Right lobe of liver (tissue), 4 donors: ENCODE measurements at regions not wholly inside any gene's neighbourhood (a gene's known extent, or its start where the extent isn't known, plus 50 kb on each side); places are given as distances from the start of the nearest gene placed in this dataset.

Experiments
- CTCF ChIP-seq, 4 donors: fragments of 200-600 bp in 3 of 4; fragments of 450-650 bp in 1 of 4; IDR thresholded peaks; one replicate each; pipeline versions ENCODE4 v1.5.1 to v1.8.0; 2016 to 2022; ENCODE audit warnings: antibody characterized with exemption in 4 of 4, mild to moderate bottlenecking in 2 of 4
- POLR2A ChIP-seq: fragments of 450-650 bp; IDR thresholded peaks from one replicate; pipeline ENCODE4 v1.6.1; 2017; ENCODE audit warnings: antibody characterized with exemption, mild to moderate bottlenecking
- donor health status: DM: no; HTN: no; CAD: no.
- donor health status: DM: no; HTN: no; CAD: no.
- donor health status: DM: no; HTN: yes; CAD: no.

DNA sequence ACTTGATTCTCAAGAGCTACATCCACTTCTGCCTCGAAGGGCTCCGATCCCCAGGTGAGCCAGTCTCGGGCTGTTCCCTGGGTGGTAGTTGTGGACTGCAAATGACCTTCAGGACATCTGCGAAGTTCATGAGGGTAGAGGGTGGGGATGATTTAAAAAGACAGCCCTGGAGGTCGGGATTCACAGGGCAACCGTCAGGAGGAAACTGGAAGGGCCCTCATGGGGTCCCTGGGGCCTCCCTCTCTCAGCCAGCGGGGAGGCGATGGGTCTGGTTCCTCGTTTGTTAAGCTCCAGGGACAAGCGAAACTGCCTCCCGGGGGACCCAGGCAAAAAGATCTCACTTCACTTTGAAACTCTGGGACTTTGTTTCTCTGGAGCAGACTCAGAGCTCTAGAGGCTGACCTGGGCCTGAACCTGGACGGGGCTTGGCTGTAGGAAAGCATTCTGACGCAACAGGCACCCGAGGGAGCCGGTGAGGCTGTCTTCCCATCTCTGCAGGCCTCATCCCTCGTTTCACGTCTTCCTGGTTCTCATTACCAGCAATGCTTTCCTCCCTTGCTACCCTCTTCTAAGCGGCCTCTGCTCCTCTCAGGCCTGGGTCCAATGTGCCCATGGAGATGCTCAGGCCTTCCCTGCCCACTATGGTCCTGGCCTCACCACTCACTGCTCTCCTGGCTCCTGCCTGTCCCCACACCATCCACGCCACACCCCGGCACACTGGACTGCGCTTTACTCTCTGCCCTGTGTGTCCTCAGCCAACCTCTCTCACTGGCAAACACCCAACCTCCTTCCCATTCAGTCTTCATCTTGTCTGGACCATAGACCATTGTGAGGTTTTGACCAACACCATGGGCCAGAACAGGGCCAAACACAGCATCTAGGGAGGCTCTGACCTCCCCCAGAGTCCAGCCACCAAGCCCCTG is 214.2 kb upstream of the TNRC6C start:
- TF ChIP-seq CTCF (IDR thresholded peaks at IDR 0.05) (no peak), POLR2A (no peak)
